ENCODE measurements at regions not wholly inside any gene's neighbourhood (a gene's known extent, or its start where the extent isn't known, plus 50 kb on each side); places are given as distances from the start of the nearest gene placed in this dataset.

DNA sequence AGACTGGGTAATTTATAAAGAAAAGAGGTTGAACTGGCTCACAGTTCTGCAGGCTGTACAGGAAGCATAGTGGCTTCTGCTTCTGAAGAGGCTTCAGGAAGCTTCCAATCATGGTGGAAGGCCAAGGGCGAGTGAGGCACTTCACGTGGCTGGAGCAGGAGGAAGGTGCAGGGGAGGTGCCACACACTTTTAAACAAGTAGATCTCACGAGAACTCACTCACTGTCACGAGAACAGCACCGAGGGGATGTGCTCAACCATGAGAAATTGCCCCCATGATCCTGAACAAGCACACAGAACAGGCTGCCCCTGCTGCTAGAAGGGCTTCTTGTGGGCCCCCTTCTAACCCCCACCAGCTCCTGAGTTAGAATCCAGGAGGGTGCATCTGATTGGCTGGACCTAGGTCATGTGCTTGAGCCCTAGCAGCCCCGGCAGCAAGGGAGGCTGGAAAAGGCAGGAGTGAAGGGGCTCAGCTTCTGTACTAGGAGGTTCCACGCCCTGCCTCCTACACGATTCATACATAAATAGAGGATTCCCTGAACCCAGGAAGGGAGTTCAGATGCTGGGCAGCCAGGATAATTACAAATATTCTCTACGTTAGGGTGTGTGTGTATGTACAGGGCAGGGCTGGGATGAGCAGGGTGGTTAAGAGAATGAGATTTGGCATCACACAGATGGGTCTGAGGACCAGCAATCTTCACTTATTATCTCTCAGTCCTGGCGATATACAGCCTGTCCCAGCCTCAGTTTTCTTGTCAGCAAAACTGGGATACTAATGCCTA, 72.8 kb upstream of the ATP5PO start:
- H3K27me3 Mint-ChIP-seq (ENCODE audit: unreplicated experiment): peaks cover 33% of the 10 kb centered on the region
- no peaks in the 10 kb centered on the region for H3K36me3 Mint-ChIP-seq (ENCODE audit: insufficient read depth, unreplicated experiment)
- intact Hi-C loops (cut with micrococcal nuclease; ENCODE audit: unreplicated experiment): no loop called here
- no peak for DNase-seq
- H3K4me3 Mint-ChIP-seq (ENCODE audit: low read depth, unreplicated experiment): no peak overlapping the region
- CTCF ChIA-PET: interaction anchor here (0.6 kb wide), 1 partner anchor 70 kb away, joined by 5 read pairs; no protein-coding TSS in a partner anchor
- TF ChIP-seq, protein P1, sequence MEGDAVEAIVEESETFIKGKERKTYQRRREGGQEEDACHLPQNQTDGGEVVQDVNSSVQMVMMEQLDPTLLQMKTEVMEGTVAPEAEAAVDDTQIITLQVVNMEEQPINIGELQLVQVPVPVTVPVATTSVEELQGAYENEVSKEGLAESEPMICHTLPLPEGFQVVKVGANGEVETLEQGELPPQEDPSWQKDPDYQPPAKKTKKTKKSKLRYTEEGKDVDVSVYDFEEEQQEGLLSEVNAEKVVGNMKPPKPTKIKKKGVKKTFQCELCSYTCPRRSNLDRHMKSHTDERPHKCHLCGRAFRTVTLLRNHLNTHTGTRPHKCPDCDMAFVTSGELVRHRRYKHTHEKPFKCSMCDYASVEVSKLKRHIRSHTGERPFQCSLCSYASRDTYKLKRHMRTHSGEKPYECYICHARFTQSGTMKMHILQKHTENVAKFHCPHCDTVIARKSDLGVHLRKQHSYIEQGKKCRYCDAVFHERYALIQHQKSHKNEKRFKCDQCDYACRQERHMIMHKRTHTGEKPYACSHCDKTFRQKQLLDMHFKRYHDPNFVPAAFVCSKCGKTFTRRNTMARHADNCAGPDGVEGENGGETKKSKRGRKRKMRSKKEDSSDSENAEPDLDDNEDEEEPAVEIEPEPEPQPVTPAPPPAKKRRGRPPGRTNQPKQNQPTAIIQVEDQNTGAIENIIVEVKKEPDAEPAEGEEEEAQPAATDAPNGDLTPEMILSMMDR (IDR thresholded peaks at IDR 0.05; ENCODE audit: unreplicated experiment): no peak
- no peaks in the 10 kb centered on the region for H3K4me1 Mint-ChIP-seq (ENCODE audit: low read depth, unreplicated experiment)
- peaks cover under 1% of the 10 kb centered on the region for H3K9me3 Mint-ChIP-seq (ENCODE audit: low read depth, unreplicated experiment)
- H3K27ac Mint-ChIP-seq (ENCODE audit: unreplicated experiment): no peak overlapping the region
- no TSS peak for BruUV-seq (replicated peaks)

DNA sequence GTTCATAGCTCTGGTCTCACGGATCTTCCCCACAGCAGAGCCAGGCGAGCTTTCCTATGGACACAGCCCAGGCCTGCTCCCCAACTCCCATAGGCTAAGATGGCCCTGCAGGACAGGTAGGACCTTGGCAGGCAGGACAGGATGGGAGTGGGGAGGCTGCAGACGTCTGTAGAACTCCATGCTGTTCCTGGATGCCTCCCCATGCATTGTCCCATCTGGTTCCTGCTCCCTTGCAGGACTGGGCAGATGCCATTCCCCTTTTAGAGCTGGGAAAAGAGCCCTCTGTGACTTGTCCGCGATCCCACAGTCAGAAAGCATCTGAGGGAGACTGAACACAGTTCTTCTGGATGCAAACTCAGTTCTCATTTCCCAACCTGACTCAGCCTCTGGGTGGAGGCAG, 71.9 kb upstream of the ATP5PO start:
- H3K36me3 Mint-ChIP-seq (ENCODE audit: insufficient read depth, unreplicated experiment): no peaks in the 10 kb centered on the region
- no TSS peak for BruUV-seq (replicated peaks)
- H3K27me3 Mint-ChIP-seq (ENCODE audit: unreplicated experiment): peaks cover 33% of the 10 kb centered on the region
- H3K27ac Mint-ChIP-seq (ENCODE audit: unreplicated experiment): no peak overlapping the region
- TF ChIP-seq, protein P1 (IDR thresholded peaks at IDR 0.05; ENCODE audit: unreplicated experiment): no peak
- no peak for DNase-seq
- H3K4me3 Mint-ChIP-seq (ENCODE audit: low read depth, unreplicated experiment): no peak overlapping the region
- CTCF ChIA-PET: no interaction called here
- intact Hi-C loops (cut with micrococcal nuclease; ENCODE audit: unreplicated experiment): no loop called here
- peaks cover 2% of the 10 kb centered on the region for H3K9me3 Mint-ChIP-seq (ENCODE audit: low read depth, unreplicated experiment)
- no peaks in the 10 kb centered on the region for H3K4me1 Mint-ChIP-seq (ENCODE audit: low read depth, unreplicated experiment)

DNA sequence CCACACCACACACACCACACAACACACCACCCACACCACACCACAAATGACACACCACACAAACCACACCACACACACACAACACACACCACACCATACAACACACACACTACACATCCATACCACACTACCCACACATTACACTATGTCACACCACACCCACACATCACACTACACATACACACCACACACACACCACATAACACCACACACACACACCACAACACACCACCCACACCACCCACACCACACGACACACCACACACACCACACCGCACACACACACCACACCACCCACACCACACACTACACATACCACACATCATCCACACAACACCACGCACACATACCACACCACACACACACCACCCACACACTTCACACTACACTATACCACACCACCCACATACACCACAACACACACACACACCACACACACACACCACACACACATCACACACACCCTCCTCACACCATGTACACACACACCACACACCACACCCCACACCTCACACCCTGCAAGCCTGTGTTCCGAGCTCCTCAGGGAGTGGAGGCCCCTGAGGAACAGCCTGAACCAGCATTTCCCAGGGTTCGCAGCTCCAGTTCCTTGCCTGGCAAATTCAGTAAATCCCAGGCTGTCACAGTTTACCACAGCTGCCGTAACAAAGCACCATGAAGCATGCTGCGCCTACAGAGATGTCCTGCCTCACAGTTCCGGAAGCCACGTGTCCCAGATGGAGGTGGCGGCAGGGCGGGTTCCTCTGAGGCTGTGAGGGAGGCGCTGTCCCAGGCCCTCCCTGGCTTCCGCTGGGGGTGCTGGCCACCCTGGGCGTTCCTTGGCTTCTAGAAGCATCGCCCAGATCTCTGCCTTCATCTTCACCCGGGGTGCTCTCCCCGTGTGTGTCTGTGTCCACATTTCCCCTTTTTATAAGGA, 69.8 kb upstream of the ATP5PO start:
- TF ChIP-seq, protein P1 (IDR thresholded peaks at IDR 0.05; ENCODE audit: unreplicated experiment): no peak
- BruUV-seq (replicated peaks): no TSS peak
- Mint-ChIP-seq H3K4me1 (ENCODE audit: low read depth, unreplicated experiment) (no peaks in the 10 kb centered on the region), H3K27ac (ENCODE audit: unreplicated experiment) (no peak overlapping the region), H3K36me3 (ENCODE audit: insufficient read depth, unreplicated experiment) (no peaks in the 10 kb centered on the region), H3K9me3 (ENCODE audit: low read depth, unreplicated experiment) (peaks cover 2% of the 10 kb centered on the region), H3K4me3 (ENCODE audit: low read depth, unreplicated experiment) (no peak overlapping the region), H3K27me3 (ENCODE audit: unreplicated experiment) (peaks cover 19% of the 10 kb centered on the region)
- CTCF ChIA-PET: interaction anchor here (1.2 kb wide), 1 partner anchor 38 kb away, joined by 3 read pairs; no protein-coding TSS in a partner anchor
- no peak for DNase-seq
- intact Hi-C loops (cut with micrococcal nuclease; ENCODE audit: unreplicated experiment): no loop called here

DNA sequence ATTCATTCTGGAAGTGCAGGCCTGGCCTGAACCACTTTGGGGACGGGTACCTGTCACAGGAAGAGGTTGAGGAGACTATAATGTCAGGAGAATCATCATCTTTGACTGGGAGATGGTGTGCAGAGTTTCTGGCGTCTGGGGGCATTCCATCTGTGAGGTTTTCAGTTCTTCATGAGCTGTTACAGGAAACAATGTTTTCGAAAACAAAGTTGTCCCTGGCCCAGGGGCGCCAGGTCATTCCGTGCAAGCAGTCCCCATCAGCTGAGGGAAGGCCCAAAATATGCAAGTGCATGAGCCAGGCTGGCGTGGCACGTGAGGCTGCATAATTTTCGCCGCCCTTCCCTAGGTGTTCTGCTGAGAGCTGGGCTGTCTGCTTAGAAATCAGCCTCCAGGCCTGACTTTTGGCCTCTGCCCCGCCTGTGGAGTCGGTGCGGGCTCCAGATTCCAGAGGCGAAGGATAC, 68.4 kb upstream of the ATP5PO start:
- H3K36me3 Mint-ChIP-seq (ENCODE audit: insufficient read depth, unreplicated experiment): no peaks in the 10 kb centered on the region
- peaks cover 2% of the 10 kb centered on the region for H3K9me3 Mint-ChIP-seq (ENCODE audit: low read depth, unreplicated experiment)
- no peak overlapping the region for H3K4me3 Mint-ChIP-seq (ENCODE audit: low read depth, unreplicated experiment)
- intact Hi-C loops (cut with micrococcal nuclease; ENCODE audit: unreplicated experiment): no loop called here
- DNase-seq: no peak
- CTCF ChIA-PET: no interaction called here
- no peaks in the 10 kb centered on the region for H3K4me1 Mint-ChIP-seq (ENCODE audit: low read depth, unreplicated experiment)
- no TSS peak for BruUV-seq (replicated peaks)
- no peak overlapping the region for H3K27ac Mint-ChIP-seq (ENCODE audit: unreplicated experiment)
- peaks cover 15% of the 10 kb centered on the region for H3K27me3 Mint-ChIP-seq (ENCODE audit: unreplicated experiment)
- TF ChIP-seq, protein P1 (IDR thresholded peaks at IDR 0.05; ENCODE audit: unreplicated experiment): no peak

All from Calu3 (cell line).